ENCODE measurements at regions not wholly inside any gene's neighbourhood (a gene's known extent, or its start where the extent isn't known, plus 50 kb on each side); places are given as distances from the start of the nearest gene placed in this dataset.

DNA sequence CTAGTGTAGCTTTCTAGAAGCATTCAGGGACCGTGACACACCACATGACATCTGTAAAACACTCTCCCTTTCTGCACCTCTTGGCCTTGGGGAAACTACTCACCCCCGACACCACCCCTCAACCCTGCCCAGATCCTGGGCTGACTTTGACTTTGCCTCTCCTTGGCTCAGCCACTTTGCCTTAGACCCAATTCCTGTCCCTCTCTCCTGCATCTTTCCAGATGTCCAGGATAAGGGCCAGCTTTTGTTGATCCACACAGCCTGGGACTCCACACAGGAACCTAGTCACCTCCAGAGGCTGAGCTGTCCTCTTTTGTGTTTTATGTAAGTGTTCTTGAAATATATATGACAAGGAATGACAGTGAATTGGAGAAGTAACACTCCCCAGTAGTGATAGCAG lies 153.7 kb upstream of the PLXNC1 start:
- TF ChIP-seq, protein P1, sequence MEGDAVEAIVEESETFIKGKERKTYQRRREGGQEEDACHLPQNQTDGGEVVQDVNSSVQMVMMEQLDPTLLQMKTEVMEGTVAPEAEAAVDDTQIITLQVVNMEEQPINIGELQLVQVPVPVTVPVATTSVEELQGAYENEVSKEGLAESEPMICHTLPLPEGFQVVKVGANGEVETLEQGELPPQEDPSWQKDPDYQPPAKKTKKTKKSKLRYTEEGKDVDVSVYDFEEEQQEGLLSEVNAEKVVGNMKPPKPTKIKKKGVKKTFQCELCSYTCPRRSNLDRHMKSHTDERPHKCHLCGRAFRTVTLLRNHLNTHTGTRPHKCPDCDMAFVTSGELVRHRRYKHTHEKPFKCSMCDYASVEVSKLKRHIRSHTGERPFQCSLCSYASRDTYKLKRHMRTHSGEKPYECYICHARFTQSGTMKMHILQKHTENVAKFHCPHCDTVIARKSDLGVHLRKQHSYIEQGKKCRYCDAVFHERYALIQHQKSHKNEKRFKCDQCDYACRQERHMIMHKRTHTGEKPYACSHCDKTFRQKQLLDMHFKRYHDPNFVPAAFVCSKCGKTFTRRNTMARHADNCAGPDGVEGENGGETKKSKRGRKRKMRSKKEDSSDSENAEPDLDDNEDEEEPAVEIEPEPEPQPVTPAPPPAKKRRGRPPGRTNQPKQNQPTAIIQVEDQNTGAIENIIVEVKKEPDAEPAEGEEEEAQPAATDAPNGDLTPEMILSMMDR (IDR thresholded peaks at IDR 0.05), result no peak
- TF ChIP-seq POLR2A (IDR thresholded peaks at IDR 0.05), result no peak
